H1 (cell line): ENCODE measurements at regions not wholly inside any gene's neighbourhood (a gene's known extent, or its start where the extent isn't known, plus 50 kb on each side); places are given as distances from the start of the nearest gene placed in this dataset.

Source experiments
- CHD1 ChIP-seq: IDR thresholded peaks from 2 replicates; pipeline ENCODE4 v1.6.1; 2012; ENCODE audit warnings: low read depth, low read length, improper control_type of control experiment
- EGR1 ChIP-seq: IDR thresholded peaks from 2 replicates; pipeline ENCODE4 v1.6.1; 2011; ENCODE audit warnings: low read depth, low read length, borderline replicate concordance
- GTF2F1 ChIP-seq: IDR thresholded peaks from 2 replicates; pipeline ENCODE4 v1.6.1; 2012; ENCODE audit warnings: low read depth, low read length, improper control_type of control experiment, borderline replicate concordance
- POLR2A ChIP-seq, 2 experiments: IDR thresholded peaks; 1 replicate in 1 of 2; 2 replicates in 1 of 2; pipeline ENCODE4 v1.6.1; 2011; ENCODE audit warnings: low read depth in 2 of 2, low read length in 2 of 2, mild to moderate bottlenecking in 2 of 2; ENCODE audit errors: control extremely low read depth in 1 of 2
- RXRA ChIP-seq: IDR thresholded peaks from 2 replicates; pipeline ENCODE4 v1.6.1; 2011; ENCODE audit warnings: low read depth, mild to moderate bottlenecking, low read length, moderate library complexity; ENCODE audit not compliant: insufficient read depth

DNA sequence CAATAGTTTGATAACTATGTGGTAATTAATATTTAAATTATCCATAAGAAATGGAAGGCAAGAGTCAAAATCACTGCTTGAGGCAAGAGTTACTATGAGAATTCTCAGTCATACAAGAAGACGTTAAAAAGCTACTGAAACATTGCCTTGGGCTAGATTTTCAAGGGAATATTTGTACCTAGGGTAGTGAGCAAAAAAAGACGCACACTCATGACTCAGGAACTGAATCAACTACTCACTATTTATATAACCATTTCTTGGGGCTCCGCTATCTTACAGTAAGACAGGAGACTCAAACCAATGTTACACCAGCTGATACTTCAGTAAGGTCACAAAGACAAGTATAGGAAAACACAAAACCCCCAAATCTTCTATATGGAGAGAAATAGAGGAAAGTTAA, 151.5 kb upstream of the RNPC3 start (continued):
- TF ChIP-seq EGR1 (no peak), RXRA (no peak), POLR2A (IDR thresholded peaks at IDR 0.05; ENCODE audit: control extremely low read depth in 1 of 2, low read depth in 2 of 2, low read length in 2 of 2) (no peak), CHD1 (no peak), GTF2F1 (no peak)
- TF ChIP-seq, all 59 proteins: peak for 0
